HG02981 (cell line): ENCODE measurements at regions not wholly inside any gene's neighbourhood (a gene's known extent, or its start where the extent isn't known, plus 50 kb on each side); places are given as distances from the start of the nearest gene placed in this dataset.
"Not testable (repeated sequence)": the region's sequence is repeated elsewhere in the genome, so short reads cannot be mapped to it uniquely, and the experiment has no call there.

Experiments used
- ATAC-seq: cut with Tn5 transposase; IDR thresholded peaks from one replicate; pipeline ENCODE4 v1.9.1; 2021; ENCODE audit warnings: mild to moderate bottlenecking, moderate library complexity; ENCODE audit not compliant: unreplicated experiment

GRCh38 chr14:61171727-61172126, 109.4 kb downstream of the TMEM30B start:
- ATAC-seq: no peak

- no peak for ATAC-seq
Observed at GRCh38 chr14:61168141-61168540, 113.0 kb downstream of the TMEM30B start.

GRCh38 chr14:61167642-61168041, 113.5 kb downstream of the TMEM30B start:
- no peak for ATAC-seq

GRCh38 chr14:61160798-61161197, 120.3 kb downstream of the TMEM30B start:
- no peak for ATAC-seq

GRCh38 chr14:61154641-61155040, 126.5 kb downstream of the TMEM30B start:
- ATAC-seq: no peak

- no peak for ATAC-seq
Observed at GRCh38 chr14:61153914-61154545, 127.1 kb downstream of the TMEM30B start.

- ATAC-seq: no peak
Observed at GRCh38 chr14:61153431-61153830, 127.7 kb downstream of the TMEM30B start.

- ATAC-seq: no peak
Observed at GRCh38 chr14:61152851-61153364, 128.2 kb downstream of the TMEM30B start.

- no peak for ATAC-seq
Observed at GRCh38 chr14:61151251-61151650, 129.9 kb downstream of the TMEM30B start.

GRCh38 chr14:61150851-61151250, 130.3 kb downstream of the TMEM30B start:
- ATAC-seq: no peak

- ATAC-seq: no peak
Observed at GRCh38 chr14:61149896-61150295, 131.2 kb downstream of the TMEM30B start.

GRCh38 chr14:61148742-61149350, 132.3 kb downstream of the TMEM30B start:
- ATAC-seq: no peak

GRCh38 chr14:61147831-61148549, 133.1 kb downstream of the TMEM30B start:
- no peak for ATAC-seq

- ATAC-seq: no peak
Observed at GRCh38 chr14:61147381-61147821, 133.7 kb downstream of the TMEM30B start.

- no peak for ATAC-seq
Observed at GRCh38 chr14:61146899-61147298, 134.2 kb downstream of the TMEM30B start.

GRCh38 chr14:61145903-61146481, 135.1 kb downstream of the TMEM30B start:
- ATAC-seq: no peak

- no peak for ATAC-seq
Observed at GRCh38 chr14:61145034-61145902, 135.9 kb downstream of the TMEM30B start.

- not testable (repeated sequence) for ATAC-seq
Observed at GRCh38 chr14:61144117-61145033, 136.8 kb downstream of the TMEM30B start.

- ATAC-seq: no peak
Observed at GRCh38 chr14:61140872-61141271, 140.3 kb downstream of the TMEM30B start.
